Bone marrow (tissue), 2 donors: ENCODE measurements at regions not wholly inside any gene's neighbourhood (a gene's known extent, or its start where the extent isn't known, plus 50 kb on each side); places are given as distances from the start of the nearest gene placed in this dataset.
"Not testable (repeated sequence)": the region's sequence is repeated elsewhere in the genome, so short reads cannot be mapped to it uniquely, and the experiment has no call there.

ENCODE experiments used
- DNase-seq, 2 donors: peaks; one replicate each; lab custom pipeline; 2025; lab: John Stamatoyannopoulos, UW

DNA sequence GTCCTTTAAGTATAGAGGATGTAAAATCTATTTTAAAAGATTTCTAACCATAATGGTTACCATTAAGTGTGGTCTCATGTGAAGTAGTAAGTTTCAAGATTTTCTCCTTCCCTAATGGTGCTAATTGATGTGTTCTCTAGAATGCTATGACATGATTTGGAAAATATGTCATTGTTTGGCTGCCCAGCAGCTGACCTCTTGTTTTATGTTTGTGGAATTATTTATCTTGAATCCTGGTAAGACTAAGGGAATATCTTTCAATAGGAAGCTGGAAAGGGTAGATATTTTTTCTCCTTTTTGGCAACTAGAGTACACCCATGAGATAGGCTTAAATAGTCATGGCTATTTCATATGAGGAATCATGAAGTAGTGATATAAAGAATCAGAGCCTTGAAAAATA lies 139.8 kb upstream of the CHODL start:
- no peak for DNase-seq

DNA sequence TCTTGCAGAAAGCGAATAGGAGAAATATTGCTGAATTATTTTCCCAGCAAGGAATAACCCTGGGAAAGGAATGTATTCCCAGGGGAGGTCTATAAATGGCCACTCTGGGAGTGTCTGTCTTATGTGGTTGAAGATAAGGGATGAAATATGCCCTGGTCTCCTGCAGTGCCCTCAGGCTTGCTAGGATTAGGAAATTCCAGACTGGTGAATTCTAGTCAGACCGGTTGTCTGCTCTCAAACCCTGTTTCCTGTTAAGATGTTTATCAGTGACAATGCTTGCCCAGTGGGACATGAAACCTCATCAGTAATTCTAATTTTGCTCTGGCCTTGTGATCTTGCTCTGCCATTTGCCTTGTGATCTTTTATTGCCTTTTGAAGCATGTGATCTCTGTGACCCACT lies 148.2 kb upstream of the CHODL start:
- DNase-seq, result not testable (repeated sequence)

DNA sequence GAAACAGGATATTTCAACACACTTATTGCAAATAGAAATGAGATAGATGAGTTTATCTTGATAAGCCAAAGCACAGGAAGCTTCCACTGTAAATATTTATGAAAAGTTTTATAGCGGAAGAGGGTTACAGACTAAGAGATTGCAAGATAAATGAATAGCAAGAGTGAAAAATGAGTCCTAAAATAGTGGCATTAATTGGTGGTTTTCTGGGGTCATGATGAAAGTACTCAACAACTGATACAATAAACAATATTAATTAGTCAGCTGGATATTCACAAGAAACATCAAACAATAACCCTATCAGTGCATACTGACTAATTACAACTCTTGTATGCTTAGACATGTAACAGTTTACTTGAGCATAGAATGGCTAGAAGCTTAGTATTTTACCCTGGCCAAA lies 154.8 kb upstream of the CHODL start:
- DNase-seq, result no peak

DNA sequence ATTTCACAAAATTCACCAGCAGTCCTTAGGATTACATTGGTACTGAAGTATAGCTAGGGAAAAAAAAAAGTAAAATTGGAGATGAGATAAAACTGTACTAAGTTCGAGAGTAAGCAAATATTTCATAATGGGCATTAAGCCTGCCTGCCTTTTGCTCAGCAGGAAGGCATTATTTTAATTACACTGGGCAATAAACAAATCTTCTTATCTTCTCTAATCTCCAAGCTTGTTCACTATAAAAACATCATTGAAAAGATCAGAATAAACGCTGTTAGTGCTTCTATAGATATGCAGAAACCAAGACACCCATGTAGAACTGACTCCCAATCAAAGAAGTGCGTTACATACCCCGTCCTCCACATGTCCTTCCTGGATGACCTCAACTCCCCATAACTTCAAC lies 174.2 kb upstream of the CHODL start:
- no peak for DNase-seq

DNA sequence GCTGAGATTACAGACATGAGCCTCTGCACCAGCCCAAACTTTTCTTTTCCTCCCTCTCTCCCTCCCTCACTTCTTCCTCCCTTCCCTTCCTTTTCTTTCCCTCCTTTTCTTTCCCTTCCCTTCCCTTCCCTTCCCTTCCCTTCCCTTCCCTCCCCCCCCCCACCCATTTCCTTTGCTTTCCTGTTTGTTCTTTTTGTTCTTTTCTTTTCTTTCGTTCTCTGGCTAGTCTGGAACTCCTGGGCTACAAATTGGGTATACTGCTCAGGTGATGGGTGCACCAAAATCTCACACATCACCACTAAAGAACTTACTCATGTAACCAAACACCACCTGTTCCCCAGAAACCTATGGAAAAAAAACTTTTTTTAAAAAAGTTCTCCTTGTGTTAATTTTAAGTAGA lies 174.8 kb upstream of the CHODL start:
- DNase-seq, result no peak

DNA sequence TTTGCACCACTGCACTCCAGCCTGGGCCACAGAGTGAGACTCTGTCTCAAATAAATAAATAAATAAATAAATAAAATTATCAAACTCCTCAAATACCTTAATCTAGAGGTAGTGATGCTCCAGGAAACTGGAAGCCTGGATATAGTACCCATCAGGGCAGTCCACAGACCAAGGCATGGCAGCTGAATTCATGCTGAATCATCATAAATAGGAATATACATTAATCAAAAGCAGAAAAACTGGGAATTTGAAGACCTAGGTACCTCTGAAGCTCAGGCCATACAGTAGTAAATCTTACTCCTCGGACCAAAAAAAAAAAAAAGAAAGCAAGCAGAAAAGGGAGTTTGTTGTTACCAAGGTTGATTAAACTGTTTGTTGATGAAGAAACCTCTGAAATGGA lies 184.2 kb upstream of the CHODL start:
- DNase-seq, result no peak

DNA sequence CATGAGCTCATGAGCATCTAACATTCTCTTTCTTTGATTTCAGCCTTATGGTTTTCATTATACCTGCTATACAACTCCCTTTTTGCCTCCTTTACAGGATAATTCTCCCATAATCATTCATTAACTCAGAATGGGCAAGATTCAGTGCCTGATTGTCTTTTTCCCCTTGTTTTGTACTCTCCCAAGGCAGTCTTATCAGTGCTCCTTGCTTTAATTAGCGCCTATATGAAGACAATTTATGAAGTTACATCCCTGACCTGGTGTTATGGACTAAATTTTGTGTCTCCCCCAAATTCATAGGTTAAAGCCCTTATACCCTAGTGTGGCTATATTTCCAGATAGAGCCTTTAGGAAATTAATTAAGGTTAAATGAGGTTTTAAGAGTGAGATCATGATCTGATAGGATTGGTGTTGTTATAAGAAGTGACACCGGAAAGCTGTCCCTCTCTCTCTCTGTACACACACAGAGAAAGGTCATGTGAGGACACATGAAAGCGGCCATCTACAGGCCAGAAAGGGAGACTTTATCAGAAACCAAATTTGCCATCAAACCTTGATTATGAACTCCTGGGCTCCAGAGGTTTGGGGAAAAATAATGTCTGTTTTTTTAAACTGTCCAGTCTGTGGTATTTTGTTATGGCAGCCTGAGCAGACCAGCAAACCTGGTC lies 185.8 kb upstream of the CHODL start:
- DNase-seq, result no peak

DNA sequence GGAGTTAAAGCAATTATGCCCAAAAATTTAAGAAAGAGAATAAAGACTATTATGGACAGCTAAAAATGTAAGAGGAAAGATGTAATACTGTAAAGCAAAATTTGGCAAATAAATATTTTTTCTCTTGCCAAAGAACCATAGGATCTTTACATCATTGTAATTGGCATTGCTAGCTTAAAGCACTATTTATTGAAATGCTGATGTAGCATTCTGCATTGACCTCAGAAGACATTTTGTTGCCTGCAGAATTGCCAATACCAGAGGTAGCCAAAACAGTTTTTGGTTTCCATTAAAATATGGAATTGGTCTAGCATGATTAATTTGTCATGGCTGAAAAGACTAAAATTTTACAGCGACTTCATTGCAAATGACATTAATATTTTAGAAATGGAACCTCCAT lies 191.5 kb upstream of the CHODL start:
- DNase-seq, result no peak

DNA sequence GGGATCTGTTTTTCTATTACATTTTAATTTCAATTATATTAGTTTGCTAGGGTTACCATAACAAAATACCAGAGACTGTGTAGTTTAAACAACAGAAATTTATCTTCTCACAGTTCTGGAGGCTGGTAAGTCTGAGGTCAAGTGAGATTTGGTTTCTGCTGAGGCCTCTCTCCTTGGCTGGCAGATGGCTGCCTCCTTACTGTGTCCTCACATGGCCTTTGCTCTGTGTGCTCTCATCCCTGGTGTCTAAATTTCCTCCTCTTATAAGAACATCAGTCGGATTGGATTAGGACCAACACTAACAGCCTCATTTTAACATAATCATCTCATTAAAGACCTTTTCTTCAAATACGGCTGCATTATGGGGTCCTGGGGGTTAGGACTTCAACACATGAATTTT lies 195.2 kb upstream of the CHODL start:
- DNase-seq, result no peak

DNA sequence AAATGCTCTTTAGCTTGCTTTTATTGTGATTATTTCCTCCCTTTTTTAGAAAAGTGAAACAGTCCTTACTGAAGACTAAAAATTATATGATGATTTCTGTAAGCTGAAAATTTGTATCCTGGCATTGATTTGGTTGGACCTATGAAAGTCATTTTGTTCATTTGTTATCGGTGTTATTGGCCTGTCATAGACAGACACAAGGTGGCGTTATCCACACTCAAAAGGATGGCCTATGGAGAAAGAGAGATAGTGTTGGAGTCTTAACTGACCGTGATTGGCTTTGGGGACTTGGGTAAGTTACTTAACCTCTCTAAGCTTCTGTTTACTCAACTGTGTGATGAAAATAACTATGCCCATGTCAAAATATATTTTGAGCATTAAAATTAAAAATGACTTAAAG lies 203.6 kb upstream of the CHODL start:
- DNase-seq, result no peak

DNA sequence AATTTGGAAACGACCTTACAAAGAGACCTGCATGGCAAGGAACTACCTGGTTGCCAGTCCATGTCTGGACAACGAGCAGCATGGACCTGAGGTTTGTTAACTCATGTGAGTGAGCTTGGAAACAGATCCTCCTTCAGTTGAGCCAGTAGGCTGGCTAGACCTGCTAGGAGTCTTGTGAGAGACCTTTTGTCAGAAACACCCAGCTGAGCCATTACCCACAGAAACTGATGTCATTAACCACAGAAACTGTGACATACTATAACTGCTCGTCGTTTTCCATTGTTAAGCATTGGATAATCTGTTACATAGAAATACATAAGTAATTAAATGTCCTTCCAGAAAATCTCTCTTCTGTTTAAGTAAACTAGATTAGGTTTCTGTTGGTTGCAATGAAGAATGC lies 211.1 kb upstream of the C21orf91 start:
- no peak for DNase-seq

DNA sequence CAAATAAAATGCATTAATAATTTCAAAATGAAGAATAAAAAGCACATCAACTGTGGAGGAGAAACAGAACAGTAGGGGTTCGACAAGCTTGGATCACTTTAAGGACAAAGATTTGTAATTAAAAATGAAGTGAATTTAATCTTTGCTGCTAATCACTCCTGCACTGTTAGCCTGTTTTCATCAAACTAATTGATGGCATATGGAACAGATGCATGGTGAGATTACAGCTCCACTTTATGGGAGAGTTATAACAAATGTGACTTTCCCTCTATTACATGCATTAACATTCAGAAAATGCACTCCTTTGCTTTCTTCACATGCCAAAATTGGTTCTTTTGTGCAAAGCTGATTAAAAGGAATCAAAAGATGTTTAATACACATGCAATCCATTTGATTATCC lies 207.2 kb upstream of the C21orf91 start:
- DNase-seq, result no peak

DNA sequence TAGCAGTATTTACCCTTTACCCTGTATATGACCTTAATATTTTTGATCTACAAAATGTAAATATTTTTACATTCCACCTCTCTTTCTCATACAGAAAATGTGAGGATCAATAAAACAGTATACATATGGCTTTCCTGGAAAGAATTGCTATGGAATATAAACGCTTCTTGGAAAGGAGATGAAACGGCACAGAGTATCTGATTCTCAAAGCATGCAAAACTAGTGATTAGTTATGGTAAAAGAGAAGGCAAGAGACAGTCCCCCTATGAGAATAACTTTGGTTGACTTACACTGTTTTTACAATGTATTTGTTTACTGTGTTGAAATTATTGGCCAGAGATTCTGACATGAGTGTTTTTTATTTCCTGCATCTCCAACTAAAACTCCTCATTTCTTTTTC lies 204.6 kb upstream of the C21orf91 start:
- no peak for DNase-seq

DNA sequence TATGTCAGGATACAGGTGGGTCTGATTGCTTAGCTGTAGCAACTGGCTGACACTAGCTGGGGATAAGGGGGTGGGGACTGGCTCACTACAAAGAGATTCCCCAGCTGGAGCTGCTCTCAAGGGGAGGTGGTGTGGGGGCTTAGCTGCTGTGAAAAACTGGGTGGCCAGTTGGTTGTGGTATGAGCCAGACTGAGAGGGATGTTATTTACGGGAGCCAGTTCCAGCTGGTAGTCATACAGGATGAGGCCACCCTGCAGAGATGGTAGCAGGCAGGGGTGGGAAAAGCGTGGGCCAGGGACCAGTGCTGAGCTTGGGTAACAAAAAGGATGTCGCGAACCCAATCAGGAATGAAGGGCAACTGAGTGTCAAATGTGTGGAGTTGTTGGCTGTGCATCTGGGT lies 204.0 kb upstream of the C21orf91 start:
- DNase-seq, result no peak

DNA sequence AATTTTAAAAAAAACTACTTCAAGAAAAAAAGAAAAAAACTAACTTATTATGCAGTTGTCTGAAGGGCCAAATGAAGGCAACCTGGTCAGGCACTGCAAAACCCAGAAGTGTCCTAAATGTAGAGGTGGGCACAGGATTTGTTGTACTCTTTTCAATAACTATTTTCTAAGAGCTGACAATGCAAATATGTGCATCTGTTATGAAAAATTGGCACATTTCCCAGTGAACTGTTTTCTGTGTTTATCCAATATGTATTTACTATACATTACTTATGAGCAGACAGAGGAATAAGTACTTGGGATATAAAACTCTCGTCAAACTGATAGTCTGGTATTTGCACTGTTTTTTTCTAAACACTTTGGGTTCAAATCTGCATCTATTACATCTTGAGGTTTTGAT lies 188.0 kb upstream of the C21orf91 start:
- no peak for DNase-seq

DNA sequence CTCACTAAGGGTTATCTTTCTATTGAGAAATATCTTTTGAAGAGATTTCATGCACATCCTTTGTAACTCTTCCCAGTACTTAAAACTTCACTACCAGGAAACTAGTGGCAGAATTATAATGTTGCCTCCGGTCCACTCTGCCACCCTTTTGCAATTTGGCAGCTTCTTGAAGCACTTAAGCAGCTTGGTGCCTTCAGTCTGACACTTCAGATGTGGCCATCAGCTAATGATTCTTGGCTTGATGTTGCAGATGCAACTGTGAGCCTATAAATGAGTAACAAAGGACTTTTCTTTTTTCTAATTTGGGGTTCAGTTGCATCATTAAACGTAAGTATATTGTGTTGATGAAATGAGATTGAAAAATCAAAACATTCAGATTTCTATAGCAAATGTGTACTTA lies 187.5 kb upstream of the C21orf91 start:
- DNase-seq, result no peak

DNA sequence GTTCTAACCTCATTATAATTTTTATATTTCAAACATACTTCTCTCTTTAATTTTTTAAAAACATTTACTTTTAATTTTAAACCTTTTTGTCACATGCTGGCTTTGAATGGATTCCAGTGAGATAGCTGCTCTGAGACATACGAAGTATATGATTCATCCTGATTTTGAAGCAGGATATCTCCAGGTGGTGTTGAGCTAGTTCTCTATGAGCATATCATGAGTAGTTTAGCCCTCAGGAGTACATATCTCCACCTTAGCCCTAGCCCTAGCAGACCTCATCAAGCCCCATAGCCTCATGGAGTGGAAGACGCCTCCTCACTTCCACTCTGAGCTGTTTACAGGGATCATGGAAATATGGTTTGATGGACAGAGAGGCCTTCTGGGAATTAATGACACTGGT lies 183.2 kb upstream of the C21orf91 start:
- no peak for DNase-seq

DNA sequence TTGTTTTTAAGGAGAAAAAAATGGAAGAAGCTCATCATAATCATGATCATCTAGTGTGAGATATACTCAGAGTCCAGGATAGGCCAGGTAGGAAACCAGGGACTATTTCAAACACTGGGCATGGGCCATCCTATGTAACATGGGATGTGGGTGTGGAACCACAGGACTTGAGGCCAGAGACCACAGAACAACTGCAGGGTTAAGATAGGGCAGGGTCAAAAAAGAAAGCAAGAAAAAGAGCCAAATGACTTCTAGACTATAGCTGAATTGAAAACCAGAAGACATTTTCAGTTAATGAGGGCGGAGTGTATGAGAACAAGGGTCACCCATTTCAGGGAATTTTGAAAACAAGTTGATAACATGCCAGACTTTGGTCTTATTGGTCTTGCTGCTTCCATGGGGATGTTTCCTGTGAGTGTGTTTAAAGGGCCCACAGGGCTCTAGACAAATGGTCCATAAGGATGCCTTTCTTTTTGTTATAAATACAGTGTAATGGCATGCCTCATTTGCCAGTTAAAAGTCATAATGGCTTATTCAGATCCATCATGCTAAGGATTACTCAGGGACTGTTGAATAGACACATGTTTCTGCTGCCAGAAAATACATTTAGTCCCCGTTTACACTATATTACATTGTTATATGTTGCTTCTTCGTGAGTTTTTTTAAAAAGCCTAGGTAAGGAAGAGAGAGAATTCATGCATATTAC lies 182.0 kb upstream of the C21orf91 start:
- no peak for DNase-seq

DNA sequence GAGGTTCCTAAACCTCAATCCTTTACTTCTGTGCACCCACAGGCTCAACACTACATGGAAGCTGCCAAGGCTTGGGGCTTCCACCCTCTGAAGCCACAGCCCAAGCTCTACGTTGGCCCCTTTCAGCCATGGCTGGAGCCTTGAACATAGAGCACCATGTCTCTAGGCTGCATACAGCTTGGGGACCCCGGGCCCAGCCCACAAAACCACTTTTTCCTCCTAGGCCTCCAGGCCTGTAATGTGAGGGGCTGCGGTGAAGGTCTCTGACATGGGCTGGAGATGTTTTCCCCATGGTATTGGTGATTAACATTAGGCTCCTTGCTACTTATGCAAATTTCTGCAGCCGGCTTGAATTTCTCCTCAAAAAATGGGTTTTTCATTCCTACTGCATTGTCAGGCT lies 179.4 kb upstream of the C21orf91 start:
- not testable (repeated sequence) for DNase-seq

DNA sequence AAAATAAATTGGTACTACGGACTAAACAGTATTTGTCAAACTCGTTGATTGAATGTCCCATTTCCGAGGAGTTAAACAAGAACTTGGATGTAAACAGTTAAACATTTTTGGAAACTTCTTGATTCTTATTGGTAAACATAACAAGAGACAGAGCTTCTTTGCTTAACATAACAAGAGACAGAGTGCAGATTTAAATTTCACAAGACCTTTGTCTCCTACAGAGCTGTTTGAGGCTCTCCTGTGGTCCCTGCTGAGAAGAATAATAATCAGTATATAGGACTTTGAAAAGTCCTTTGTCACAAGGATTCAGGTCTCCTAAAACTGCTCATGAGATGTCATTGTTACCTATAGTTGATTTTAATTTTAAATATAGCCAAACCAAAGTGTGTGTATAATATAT lies 170.6 kb upstream of the C21orf91 start:
- DNase-seq, result no peak

DNA sequence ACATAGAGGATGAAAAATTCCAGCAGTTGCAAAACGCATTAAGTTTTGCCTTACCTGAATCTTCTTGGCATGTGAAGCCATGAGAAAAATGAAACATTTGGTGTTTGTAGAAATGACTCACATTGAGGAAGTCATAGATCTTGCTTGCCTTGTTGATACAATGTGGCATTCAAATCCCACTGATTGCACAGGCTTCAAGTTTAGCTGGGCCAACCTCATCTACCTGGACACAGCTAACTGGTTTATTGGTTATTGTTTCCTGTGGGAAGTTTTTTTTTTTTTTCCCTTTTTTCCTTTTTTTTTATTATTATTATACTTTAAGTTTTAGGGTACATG lies 168.9 kb upstream of the C21orf91 start:
- no peak for DNase-seq

DNA sequence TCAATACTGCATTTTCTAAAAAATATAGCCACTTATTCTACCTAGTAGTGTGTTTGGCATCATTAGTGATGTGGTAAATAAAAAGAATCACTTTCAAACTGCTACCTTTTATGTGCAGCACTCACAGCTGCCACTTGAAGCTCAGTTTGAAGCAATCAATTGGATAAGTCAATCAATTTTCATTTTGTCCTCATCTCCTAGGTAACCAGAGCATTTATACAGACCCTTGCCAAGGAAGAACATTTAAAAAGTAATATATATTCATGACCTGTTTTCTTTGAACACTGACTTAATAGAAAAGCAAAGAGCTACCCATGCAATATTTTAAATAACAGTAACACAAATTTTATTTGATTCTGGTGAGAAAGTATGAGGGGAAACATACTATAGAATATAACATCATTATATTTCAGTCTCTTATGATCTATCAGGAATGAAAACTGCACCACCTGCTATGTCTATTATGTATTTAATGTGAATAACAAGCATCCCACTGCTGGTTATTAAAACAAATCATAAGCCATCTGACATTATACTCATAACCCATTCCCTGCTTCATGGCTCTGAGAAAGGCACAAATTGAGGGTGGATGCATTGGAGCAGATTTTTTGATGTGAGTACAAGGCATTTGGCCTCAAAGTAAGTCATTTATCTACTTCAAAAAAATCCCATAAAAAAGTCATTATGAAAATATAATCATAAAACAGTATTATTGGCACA lies 168.4 kb upstream of the C21orf91 start:
- no peak for DNase-seq

DNA sequence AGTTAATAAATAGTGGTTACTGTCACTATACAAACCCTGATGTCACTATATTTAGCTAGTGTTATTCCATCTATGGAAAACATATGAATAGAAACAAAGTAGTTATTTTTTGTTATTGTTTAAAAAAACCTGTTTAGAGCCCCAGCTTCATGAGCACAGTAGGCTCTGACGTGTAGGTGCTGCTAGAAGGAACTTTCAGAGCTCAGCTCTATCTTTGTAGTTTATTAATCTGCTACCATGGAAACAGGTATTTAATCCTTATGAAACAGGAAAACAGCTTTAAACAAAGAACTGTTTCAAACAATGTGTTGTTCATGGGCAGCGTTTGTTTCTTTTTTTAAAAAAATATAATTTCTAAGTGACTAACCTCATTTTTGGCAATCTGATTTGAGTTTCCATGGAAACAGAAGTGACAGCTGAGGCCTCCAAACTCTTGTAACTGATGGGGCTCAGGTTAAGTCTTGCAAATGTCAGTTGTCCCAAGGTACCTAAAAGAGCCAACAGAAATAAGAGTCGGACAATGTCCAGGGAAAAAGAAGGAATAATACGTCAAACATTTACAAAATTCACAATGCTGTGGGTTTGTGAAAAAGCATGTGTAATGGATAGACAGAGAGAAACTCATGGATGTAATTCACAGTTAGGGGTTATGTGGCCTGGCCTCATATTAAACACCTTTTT lies 162.0 kb upstream of the C21orf91 start:
- DNase-seq, result no peak
